T-helper 2 cell treated with Interferon-gamma antibody and Interleukin-4, amounts not matched to agents 5 μg/mL and 100 μg/mL, for 36 hours (primary cell): ENCODE measurements at regions not wholly inside any gene's neighbourhood (a gene's known extent, or its start where the extent isn't known, plus 50 kb on each side); places are given as distances from the start of the nearest gene placed in this dataset.
"Not testable (repeated sequence)": the region's sequence is repeated elsewhere in the genome, so short reads cannot be mapped to it uniquely, and the experiment has no call there.

ENCODE experiments used
- DNase-seq: peaks from one replicate; pipeline ENCODE4 v3.0.0; 2021; ENCODE audit warnings: low spot score
- H3K27ac Mint-ChIP-seq: one replicate; pipeline ENCODE4 v1.8.0; 2021; ENCODE audit warnings: mild to moderate bottlenecking, mixed read lengths
- H3K27me3 Mint-ChIP-seq: one replicate; pipeline ENCODE4 v1.8.0; 2021; ENCODE audit warnings: low read depth, mixed read lengths
- H3K36me3 Mint-ChIP-seq: one replicate; pipeline ENCODE4 v1.8.0; 2021; ENCODE audit warnings: low read depth, mixed read lengths
- H3K4me1 Mint-ChIP-seq: one replicate; pipeline ENCODE4 v1.8.0; 2021; ENCODE audit warnings: low read depth, mixed read lengths
- H3K4me3 Mint-ChIP-seq: one replicate; pipeline ENCODE4 v1.8.0; 2022; ENCODE audit warnings: mild to moderate bottlenecking, moderate library complexity, mixed read lengths
- H3K9me3 Mint-ChIP-seq: one replicate; pipeline ENCODE4 v1.8.0; 2021; ENCODE audit warnings: mixed read lengths

DNA sequence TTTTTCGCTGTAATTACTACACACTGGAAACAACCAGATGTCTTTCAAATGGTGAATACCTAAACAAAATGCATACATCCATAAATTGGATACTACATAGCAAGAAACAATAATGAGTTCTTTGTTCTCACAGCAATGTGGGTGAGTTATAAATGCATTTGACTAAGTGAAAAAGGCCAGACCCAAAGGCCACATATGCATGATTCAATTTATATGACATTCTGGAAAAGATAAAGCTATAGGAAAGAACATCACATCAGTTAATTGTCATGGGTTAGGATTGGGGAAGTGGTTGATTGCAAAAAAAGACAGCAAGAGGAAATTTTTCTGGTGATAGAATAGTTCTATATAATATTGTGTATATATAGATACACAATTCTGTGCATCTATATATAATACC, 198.9 kb downstream of the CYLC2 start:
- Mint-ChIP-seq H3K27ac (no peak overlapping the region), H3K4me3 (no peak overlapping the region), H3K27me3 (no peaks in the 10 kb centered on the region), H3K9me3 (peaks cover 4% of the 10 kb centered on the region), H3K4me1 (no peaks in the 10 kb centered on the region), H3K36me3 (no peaks in the 10 kb centered on the region)
- no peak for DNase-seq

DNA sequence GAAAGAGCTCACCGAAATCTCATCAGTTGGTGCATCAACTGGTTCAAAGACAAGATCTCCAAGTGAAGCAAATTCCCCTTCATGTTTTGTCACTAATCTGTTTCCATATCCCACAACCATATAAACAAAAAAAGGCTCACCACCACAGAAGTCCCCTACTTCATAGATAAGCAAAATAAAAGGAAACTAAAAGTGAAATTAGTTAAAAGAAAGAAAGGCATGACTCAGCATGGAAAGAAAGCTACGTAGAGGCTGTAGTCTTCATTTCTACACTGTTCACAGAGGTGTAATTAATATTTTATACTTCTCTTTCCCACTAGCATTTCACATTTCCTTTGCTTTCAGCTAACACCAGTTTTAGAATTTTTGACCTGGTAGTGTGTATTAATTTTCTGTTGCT, 208.0 kb downstream of the CYLC2 start:
- H3K27me3 Mint-ChIP-seq = no peaks in the 10 kb centered on the region
- no peaks in the 10 kb centered on the region for H3K36me3 Mint-ChIP-seq
- no peak overlapping the region for H3K4me3 Mint-ChIP-seq
- no peak for DNase-seq
- H3K9me3 Mint-ChIP-seq = peaks cover 22% of the 10 kb centered on the region
- no peak overlapping the region for H3K27ac Mint-ChIP-seq
- H3K4me1 Mint-ChIP-seq = no peaks in the 10 kb centered on the region

DNA sequence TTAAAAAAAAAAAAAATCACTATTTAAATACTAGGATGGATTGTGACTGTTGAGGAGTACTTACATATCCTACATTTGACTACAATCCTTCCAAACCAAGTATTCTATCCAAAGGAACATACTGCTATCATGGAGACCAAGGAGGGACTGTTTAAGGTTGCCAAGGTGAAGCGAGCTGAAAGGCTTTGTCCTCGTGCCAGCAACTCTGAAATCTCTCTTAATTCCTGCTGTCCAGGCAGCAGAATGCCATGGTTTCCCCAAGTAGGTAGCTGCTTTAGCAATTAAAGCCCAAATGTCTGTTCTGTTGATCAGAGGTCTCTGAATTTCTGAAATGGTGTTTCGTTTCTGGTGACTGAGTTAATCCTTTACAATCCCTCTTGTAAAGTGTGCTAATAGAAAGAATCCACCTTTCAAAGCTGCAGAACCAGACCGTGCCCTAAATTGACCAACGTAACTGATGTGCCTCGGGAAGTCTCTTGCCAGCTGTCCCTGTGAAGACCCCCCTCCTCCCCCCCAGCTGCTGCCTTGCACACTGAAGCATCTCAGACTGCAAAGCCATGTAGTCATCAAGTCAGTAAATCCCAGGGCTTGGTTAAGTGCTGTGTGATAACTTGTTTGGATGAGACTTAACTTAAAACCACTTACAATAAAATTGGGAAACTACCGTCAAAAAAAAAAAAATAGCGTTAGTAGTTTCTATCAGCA, 210.9 kb downstream of the CYLC2 start:
- H3K27me3 Mint-ChIP-seq = not testable (repeated sequence)

DNA sequence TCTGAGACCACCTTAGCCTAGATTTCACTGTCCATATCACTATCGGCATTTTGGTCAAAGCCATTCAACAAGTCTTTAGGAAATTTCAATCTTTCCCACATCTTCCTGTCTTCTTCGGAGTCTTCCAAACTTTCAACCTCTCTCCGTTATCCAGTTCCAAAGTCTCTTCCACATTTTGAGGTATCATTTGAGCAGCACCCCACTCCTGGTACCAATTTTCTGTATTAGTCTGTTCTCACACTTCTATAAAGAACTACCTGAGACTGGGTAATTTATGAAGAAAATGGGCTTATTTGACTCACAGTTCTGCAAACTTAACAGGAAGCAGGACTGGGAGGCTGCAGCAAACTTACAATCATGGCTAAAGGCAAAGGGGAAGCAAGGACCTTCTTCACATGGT, 215.5 kb downstream of the CYLC2 start:
- Mint-ChIP-seq H3K9me3 (peaks cover 49% of the 10 kb centered on the region), H3K27ac (no peak overlapping the region), H3K36me3 (no peaks in the 10 kb centered on the region), H3K4me3 (no peak overlapping the region), H3K27me3 (no peaks in the 10 kb centered on the region), H3K4me1 (no peaks in the 10 kb centered on the region)
- no peak for DNase-seq

More for the DNA sequence above, 210.9 kb downstream of the CYLC2 start:
- H3K4me1 Mint-ChIP-seq, H3K4me3 Mint-ChIP-seq, H3K36me3 Mint-ChIP-seq, H3K27ac Mint-ChIP-seq, DNase-seq: not testable (repeated sequence)
- H3K9me3 Mint-ChIP-seq = peaks cover 46% of the 10 kb centered on the region

DNA sequence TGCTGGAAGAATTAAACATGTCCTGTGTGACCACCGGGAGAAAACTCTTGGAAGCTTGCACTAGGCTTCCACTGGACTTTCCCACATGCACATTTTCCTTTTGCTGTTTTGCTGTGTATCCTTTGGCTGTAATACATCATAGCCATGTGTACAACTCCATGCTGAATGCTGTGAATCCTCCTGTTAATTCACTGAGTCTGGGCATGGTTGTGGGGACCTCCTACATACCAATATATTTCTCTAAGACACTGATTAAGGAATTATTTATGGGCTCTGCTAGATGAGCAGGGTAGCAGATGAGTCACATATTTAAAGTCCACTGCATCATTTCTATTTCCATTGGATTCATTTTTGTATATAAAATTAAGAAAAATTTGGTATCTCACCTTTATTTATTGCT, 220.1 kb downstream of the CYLC2 start:
- H3K9me3 Mint-ChIP-seq = peaks cover 20% of the 10 kb centered on the region
- H3K36me3 Mint-ChIP-seq = no peaks in the 10 kb centered on the region
- H3K27ac Mint-ChIP-seq = no peak overlapping the region
- H3K4me3 Mint-ChIP-seq = no peak overlapping the region
- no peaks in the 10 kb centered on the region for H3K4me1 Mint-ChIP-seq
- DNase-seq = no peak
- H3K27me3 Mint-ChIP-seq = no peaks in the 10 kb centered on the region

DNA sequence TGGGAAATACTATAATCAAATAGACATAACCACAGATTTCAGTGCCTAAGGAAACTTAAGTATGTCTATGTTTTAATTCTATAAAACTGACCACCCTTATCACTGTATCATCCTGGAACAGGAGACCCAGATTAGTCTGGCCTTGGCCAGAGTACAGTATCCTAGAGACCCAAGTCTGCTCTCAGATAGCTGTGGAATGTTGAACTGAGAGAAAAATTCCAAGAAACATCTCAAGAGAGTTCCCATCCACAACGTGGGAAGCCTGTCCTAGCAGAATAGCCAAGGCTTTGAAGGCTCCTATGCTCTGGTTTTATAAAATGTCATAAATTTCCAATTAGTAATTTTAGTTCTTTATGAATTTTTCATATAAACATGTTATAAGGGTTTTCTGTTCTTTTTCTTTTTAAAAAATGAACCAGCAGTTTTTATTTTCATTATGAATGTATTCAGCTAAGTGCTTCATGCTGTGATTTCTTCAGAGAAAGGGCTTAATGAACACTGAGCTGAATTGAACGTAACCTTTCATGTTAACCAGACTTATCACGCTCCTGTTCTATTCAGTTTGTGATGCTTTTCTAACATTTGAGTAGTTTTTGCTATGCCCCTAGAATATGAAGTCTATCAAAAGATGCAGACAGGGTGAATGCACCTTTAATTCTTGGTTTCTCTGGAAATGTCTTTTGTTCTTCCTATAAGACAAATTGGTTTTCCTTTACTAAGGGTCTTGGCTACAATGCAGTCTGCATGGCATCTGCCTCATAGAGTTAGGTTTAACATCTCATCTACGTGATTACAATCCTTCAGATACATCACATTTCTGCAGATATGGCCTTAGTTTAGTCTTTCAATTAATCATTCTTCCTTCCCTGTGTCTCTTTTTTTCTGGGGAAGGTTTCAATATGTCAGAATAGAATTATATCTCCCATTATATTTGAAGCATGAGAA, 230.8 kb downstream of the CYLC2 start:
- DNase-seq = no peak
- H3K36me3 Mint-ChIP-seq = no peaks in the 10 kb centered on the region

DNA sequence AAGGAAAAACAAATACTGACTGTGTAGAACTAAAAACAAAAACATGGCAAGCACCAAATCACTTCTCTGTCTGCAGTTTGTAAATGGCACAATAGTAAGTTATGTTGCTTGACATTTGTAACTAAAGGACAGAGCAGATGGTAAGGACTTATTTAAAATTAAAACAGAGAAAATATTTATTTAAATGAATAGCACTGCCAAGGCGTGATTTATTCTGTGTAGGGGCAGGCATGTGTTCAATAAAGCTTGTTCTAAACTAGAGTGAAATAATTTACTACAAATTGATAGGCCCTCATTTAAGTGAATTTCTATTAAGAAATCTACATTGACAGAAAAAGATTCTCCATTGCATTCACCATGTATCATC, 231.5 kb downstream of the CYLC2 start:
- Mint-ChIP-seq H3K27me3 (no peaks in the 10 kb centered on the region), H3K4me3 (no peak overlapping the region), H3K9me3 (peaks cover 10% of the 10 kb centered on the region), H3K4me1 (no peaks in the 10 kb centered on the region), H3K36me3 (no peaks in the 10 kb centered on the region), H3K27ac (no peak overlapping the region)
- no peak for DNase-seq

More for the DNA sequence above, 230.8 kb downstream of the CYLC2 start:
- Mint-ChIP-seq H3K27ac (no peak overlapping the region), H3K9me3 (peaks cover 13% of the 10 kb centered on the region), H3K4me3 (no peak overlapping the region), H3K4me1 (no peaks in the 10 kb centered on the region), H3K27me3 (no peaks in the 10 kb centered on the region)

DNA sequence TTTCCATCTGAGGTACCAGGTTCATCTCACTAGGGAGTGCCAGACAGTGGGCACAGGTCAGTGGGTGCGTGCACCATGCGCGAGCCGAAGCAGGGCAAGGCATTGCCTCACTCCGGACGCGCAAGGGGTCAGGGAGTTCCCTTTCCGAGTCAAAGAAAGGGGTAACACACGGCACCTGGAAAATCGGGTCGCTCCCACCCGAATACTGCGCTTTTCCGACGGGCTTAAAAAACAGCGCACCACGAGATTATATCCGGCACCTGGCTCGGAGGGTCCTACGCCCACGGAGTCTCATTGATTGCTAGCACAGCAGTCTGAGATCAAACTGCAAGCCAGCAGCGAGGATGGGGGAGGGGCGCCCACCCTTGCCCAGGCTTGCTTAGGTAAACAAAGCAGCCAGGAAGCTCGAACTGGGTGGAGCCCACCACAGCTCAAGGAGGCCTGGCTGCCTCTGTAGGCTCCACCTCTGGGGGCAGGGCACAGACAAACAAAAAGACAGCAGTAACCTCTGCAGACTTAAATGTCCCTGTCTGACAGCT, 242.5 kb downstream of the CYLC2 start:
- not testable (repeated sequence) for H3K36me3 Mint-ChIP-seq, H3K27ac Mint-ChIP-seq, H3K4me1 Mint-ChIP-seq, H3K27me3 Mint-ChIP-seq, H3K4me3 Mint-ChIP-seq, DNase-seq
- H3K9me3 Mint-ChIP-seq = peaks cover 20% of the 10 kb centered on the region

DNA sequence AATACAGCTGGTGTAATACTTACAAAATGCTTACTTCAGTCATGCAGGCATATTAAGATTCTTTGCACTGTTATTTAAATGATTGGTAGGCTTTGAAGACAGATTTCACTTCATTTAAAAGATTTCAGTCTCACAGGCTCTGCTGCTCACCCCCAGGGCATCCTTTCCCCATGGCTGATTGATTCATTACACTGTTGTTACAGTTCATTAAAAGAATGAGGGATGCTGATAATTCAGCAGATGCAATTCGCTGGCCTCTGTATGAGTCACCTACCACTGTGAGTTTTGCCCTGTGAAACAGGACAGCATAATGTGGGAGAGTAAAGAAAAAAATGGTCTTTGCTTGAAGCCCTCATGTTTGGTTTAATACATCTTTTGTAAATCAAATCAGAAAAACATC, 246.9 kb downstream of the CYLC2 start:
- H3K4me1 Mint-ChIP-seq = no peaks in the 10 kb centered on the region
- no peaks in the 10 kb centered on the region for H3K27me3 Mint-ChIP-seq
- H3K27ac Mint-ChIP-seq = no peak overlapping the region
- no peaks in the 10 kb centered on the region for H3K36me3 Mint-ChIP-seq
- H3K9me3 Mint-ChIP-seq = peaks cover 7% of the 10 kb centered on the region
- H3K4me3 Mint-ChIP-seq = no peak overlapping the region
- no peak for DNase-seq

DNA sequence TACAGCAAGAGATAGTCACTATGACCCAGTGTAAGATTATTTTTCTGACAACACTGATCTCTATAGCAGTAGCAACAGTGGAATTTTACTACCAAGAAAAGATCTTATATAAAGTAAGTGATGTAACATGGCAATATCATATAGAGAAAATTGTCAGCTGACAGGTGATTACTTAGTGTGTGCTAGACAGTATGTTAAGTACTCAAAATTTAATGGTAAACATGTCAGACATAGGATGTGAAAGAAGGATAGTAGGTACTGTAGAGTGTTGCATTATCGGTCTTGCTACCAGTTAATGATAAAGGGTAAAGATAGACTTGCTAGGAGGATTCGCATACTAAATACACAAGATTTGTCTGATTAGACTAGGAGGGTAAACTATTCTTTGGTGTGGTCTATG, 247.4 kb downstream of the CYLC2 start:
- Mint-ChIP-seq H3K36me3 (no peaks in the 10 kb centered on the region), H3K4me1 (no peaks in the 10 kb centered on the region), H3K4me3 (no peak overlapping the region), H3K27ac (no peak overlapping the region), H3K9me3 (peaks cover 7% of the 10 kb centered on the region), H3K27me3 (no peaks in the 10 kb centered on the region)
- no peak for DNase-seq

DNA sequence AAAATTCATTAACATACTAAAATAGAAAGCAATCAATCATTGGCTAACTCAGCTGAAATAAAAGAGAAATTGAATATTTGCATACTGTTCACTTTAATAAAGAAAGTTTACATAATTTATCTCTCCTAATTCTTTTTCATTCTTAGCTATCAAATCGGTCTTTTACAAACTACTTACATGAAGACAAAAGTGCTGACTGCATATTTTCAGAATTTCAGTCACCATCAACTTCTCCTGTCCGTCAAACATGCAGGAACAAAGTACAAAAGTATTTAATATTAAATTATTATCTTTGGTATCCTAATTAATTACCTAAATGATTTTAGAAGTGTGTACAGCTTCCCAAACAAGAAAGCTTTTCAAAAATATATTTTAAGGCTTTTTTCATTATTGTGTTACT, 248.4 kb downstream of the CYLC2 start:
- Mint-ChIP-seq H3K4me3 (no peak overlapping the region), H3K36me3 (no peaks in the 10 kb centered on the region), H3K4me1 (no peaks in the 10 kb centered on the region), H3K27me3 (no peaks in the 10 kb centered on the region), H3K9me3 (peaks cover 9% of the 10 kb centered on the region), H3K27ac (no peak overlapping the region)
- DNase-seq = no peak

DNA sequence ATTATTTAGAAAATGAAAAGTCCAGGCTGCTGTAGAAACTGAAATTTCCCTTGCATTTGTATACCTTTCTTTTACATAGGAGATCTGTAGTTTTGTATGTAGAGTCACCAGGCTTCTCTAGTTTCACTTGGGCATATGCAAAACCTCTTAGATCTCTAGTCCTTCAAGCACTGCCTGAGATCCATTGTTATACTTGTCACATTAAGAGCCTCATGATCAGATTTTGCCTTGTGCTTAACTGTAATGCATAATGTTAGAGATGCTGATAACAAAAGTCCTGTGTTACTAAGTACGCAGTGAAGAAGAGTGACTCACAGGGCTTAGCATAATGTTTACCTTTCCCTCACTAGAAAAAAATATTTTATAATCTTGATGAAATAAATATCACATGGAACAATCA, 250.2 kb downstream of the CYLC2 start:
- no peaks in the 10 kb centered on the region for H3K36me3 Mint-ChIP-seq
- H3K27ac Mint-ChIP-seq = no peak overlapping the region
- no peak for DNase-seq
- no peaks in the 10 kb centered on the region for H3K27me3 Mint-ChIP-seq
- H3K4me1 Mint-ChIP-seq = no peaks in the 10 kb centered on the region
- peaks cover 12% of the 10 kb centered on the region for H3K9me3 Mint-ChIP-seq
- no peak overlapping the region for H3K4me3 Mint-ChIP-seq

DNA sequence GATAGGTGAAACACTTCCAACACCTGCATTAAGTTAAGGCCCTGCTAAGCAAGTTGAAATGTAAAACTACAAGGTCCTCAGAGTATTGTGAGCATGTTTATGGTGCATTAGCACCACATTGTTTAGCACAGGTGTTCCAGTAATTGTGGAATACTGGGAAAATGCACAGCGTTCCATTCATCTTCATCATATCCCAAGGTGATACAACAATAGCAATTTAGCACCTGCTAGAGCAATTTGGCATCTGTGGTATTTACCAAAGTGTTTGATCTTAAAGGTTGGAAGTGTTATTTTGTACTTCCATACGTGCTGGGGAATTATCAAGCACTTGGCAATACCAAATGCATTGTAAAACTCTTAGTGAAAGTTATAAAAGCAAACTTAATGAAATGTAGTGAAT, 266.8 kb downstream of the CYLC2 start:
- Mint-ChIP-seq H3K4me1 (no peaks in the 10 kb centered on the region), H3K27ac (no peak overlapping the region), H3K9me3 (peaks cover 30% of the 10 kb centered on the region), H3K36me3 (no peaks in the 10 kb centered on the region), H3K4me3 (no peak overlapping the region), H3K27me3 (no peaks in the 10 kb centered on the region)
- DNase-seq = no peak

DNA sequence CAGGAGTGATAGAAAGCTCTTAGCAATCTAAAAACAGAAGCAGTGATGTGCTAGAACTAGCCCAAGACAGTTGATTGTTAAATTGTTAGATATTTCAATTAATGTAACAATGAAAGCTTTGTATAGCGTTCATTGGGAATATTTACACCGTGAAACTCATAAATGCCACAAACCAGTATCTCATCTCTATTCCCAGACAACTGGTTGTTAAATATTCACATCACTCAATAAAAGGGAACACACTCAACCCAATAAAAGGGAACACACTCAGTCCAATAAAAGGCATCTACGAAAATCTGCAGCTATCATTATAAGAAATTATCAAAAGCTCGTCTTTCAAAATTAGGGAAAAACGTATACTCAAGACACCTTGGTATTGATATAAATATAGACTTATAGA, 270.9 kb downstream of the CYLC2 start:
- Mint-ChIP-seq H3K9me3 (peaks cover 25% of the 10 kb centered on the region), H3K4me1 (no peaks in the 10 kb centered on the region), H3K27me3 (no peaks in the 10 kb centered on the region), H3K36me3 (no peaks in the 10 kb centered on the region), H3K4me3 (no peak overlapping the region), H3K27ac (no peak overlapping the region)
- no peak for DNase-seq
